ENCODE measurements at regions not wholly inside any gene's neighbourhood (a gene's known extent, or its start where the extent isn't known, plus 50 kb on each side); places are given as distances from the start of the nearest gene placed in this dataset.

GRCh38 chr9:129414993-129415941 lies 205.6 kb downstream of the C9orf50 start:
- H3K4me1 ChIP-seq (ENCODE audit: insufficient read depth, low read length) = peaks cover 18% of the 10 kb centered on the region
- H3K4me3 ChIP-seq (ENCODE audit: low read length) = no peak overlapping the region
- POLR2A ChIA-PET (ENCODE audit: unreplicated experiment) = no interaction called here
- no peak overlapping the region; the same call in 1 of the 2 replicates for H3K9ac ChIP-seq (ENCODE audit: low read length)
- DNase-seq = no peak
- H3K9me2 ChIP-seq (replicated peaks; ENCODE audit: low read length) = no peaks in the 10 kb centered on the region
- no TSS peak for BruUV-seq (replicated peaks)
- H3K27me3 ChIP-seq (ENCODE audit: low read length) = no peaks in the 10 kb centered on the region
- no peaks in the 10 kb centered on the region for H4K20me1 ChIP-seq (ENCODE audit: low read length)
- ATAC-seq = no peak
- no peaks in the 10 kb centered on the region for H3K36me3 ChIP-seq (ENCODE audit: low read depth, low read length)
- no peak overlapping the region for H3K4me2 ChIP-seq (ENCODE audit: low read length)
- no peaks in the 10 kb centered on the region for H3K79me2 ChIP-seq (ENCODE audit: low read length)
- H3K27ac ChIP-seq (ENCODE audit: low read length) = no peak overlapping the region
- TF ChIP-seq EZH2phosphoT487 (IDR thresholded peaks at IDR 0.05; ENCODE audit: borderline replicate concordance, low read length) = no peak
- no peak for TF ChIP-seq CTCF (conservative IDR thresholded peaks at IDR 0.05; ENCODE audit: low read depth, low read length)
- no peak for TF ChIP-seq EZH2 (IDR thresholded peaks at IDR 0.05; ENCODE audit: low read length, unreplicated experiment)
- no peaks in the 10 kb centered on the region for H3K9me3 ChIP-seq (ENCODE audit: low read length)
- intact Hi-C loops (cut with micrococcal nuclease) = loop anchor here (5.0 kb wide), 2 partner anchors 82 to 197 kb away; no protein-coding TSS in a partner anchor
- no peak overlapping the region for H2AFZ ChIP-seq (ENCODE audit: low read length)
- H3F3A ChIP-seq (ENCODE audit: low read length, unreplicated experiment) = no peaks in the 10 kb centered on the region
- CTCF ChIA-PET = no interaction called here

- Histone ChIP-seq H4K20me1 (ENCODE audit: low read length) (no peaks in the 10 kb centered on the region), H3K36me3 (ENCODE audit: low read depth, low read length) (no peaks in the 10 kb centered on the region), H3K9me2 (replicated peaks; ENCODE audit: low read length) (no peaks in the 10 kb centered on the region), H3K9me3 (ENCODE audit: low read length) (no peaks in the 10 kb centered on the region), H3K4me2 (ENCODE audit: low read length) (peak overlapping the region; percentile 86), H3K79me2 (ENCODE audit: low read length) (no peaks in the 10 kb centered on the region), H3F3A (ENCODE audit: low read length, unreplicated experiment) (no peaks in the 10 kb centered on the region), H3K9ac (ENCODE audit: low read length) (peak overlapping the region; percentile 93), H3K27me3 (ENCODE audit: low read length) (no peaks in the 10 kb centered on the region), H2AFZ (ENCODE audit: low read length) (peak overlapping the region; percentile 73), H3K4me3 (ENCODE audit: low read length) (peak overlapping the region; percentile 60), H3K4me1 (ENCODE audit: insufficient read depth, low read length) (peaks cover 18% of the 10 kb centered on the region), H3K27ac (ENCODE audit: low read length) (peak overlapping the region; percentile 82)
- ChIA-PET POLR2A (ENCODE audit: unreplicated experiment) (no interaction called here), CTCF (no interaction called here)
- DNase-seq = no peak
- peak; percentile 5; the same call in 1 of the 2 replicates for ATAC-seq
- TF ChIP-seq EZH2phosphoT487 (IDR thresholded peaks at IDR 0.05; ENCODE audit: borderline replicate concordance, low read length) (no peak), EZH2 (IDR thresholded peaks at IDR 0.05; ENCODE audit: low read length, unreplicated experiment) (no peak), CTCF (conservative IDR thresholded peaks at IDR 0.05; ENCODE audit: low read depth, low read length) (no peak)
- BruUV-seq (replicated peaks) = no TSS peak
- intact Hi-C loops (cut with micrococcal nuclease) = loop anchor here (5.0 kb wide), 2 partner anchors 83 to 198 kb away; no protein-coding TSS in a partner anchor
Observed at GRCh38 chr9:129414377-129414992, 206.4 kb downstream of the C9orf50 start.

All from PC-3 (cell line).